IPS DF 6.9 (cell line): ENCODE measurements at regions not wholly inside any gene's neighbourhood (a gene's known extent, or its start where the extent isn't known, plus 50 kb on each side); places are given as distances from the start of the nearest gene placed in this dataset.

ENCODE experiments used
- DNase-seq: peaks from one replicate; pipeline ENCODE4 v3.0.0-alpha.2; 2013; ENCODE audit warnings: low read depth, low spot score
- H3K27ac ChIP-seq: one replicate; pipeline ENCODE4 v1.5.1; 2013; ENCODE audit warnings: low read length, control low read depth
- H3K27me3 ChIP-seq: 2 replicates; pipeline ENCODE4 v1.6.1; 2013; ENCODE audit warnings: mild to moderate bottlenecking, low read length; ENCODE audit not compliant: control insufficient read depth, insufficient read depth
- H3K36me3 ChIP-seq: 2 replicates; pipeline ENCODE4 v1.6.1; 2013; ENCODE audit warnings: low read length; ENCODE audit not compliant: control insufficient read depth, insufficient read depth
- H3K4me1 ChIP-seq: 2 replicates; pipeline ENCODE4 v1.6.1; 2013; ENCODE audit warnings: low read length; ENCODE audit not compliant: control insufficient read depth, insufficient read depth
- H3K4me3 ChIP-seq: 2 replicates; pipeline ENCODE4 v1.5.1; 2013; ENCODE audit warnings: mild to moderate bottlenecking, low read length
- H3K9me3 ChIP-seq: 2 replicates; pipeline ENCODE4 v1.6.1; 2013; ENCODE audit warnings: low read length, inconsistent platforms; ENCODE audit not compliant: control insufficient read depth, insufficient read depth
- WGBS: extraction: QIAGEN DNeasy Blood & Tissue Kit; methylation state at CpG from one replicate; pipeline ENCODE4 v1.1.7; 2013; ENCODE audit warnings: mixed read lengths, missing lambda C conversion rate; ENCODE audit not compliant: insufficient read length, insufficient coverage; 5-methylcytosine and 5-hydroxymethylcytosine counted together

DNA sequence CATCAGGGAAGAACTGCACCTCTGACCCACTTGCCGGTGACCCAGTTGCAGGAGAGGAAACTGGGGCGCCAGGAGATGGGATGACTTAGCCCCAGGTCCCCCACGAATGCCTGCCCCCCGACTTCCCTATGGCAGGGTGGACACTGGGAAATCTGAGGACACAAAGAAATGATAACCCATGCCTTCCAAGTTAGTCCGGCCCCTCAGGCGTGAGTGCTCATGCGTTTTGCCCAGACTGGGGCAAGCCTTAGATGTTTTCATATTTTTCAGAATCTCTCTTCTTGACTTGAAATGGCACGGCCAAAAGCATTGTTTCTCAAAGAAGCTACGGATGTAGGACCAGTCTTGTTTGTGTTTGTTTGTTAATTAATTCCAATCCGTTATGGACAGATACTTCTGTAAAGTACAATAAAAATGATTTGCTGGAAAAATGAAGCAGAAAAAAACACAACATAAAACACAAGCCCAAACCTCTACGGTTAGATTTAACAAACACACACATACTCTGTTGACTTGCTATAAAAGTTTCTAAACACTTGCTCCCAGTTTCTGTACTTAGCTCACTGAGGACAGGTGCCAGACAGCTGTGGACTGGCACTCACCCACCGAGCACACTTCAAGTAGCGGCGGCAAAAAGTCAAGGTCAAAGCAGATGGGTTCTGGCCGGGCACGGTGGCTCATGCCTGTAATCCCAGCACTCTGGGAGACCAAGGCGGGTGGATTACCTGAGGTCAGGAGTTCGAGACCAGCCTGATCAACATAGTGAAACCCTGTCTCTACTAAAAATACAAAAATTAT lies 341.5 kb downstream of the BCOR start:
- Histone ChIP-seq H3K4me1 (0 out of 2 replicates have a peak, but pooled peaks cover 2% of the 10 kb centered on the region), H3K4me3 (no peak overlapping the region), H3K36me3 (no peaks in the 10 kb centered on the region), H3K27me3 (no peaks in the 10 kb centered on the region), H3K9me3 (no peaks in the 10 kb centered on the region), H3K27ac (no peak overlapping the region)
- no CpG with 5 or more reads among the region's 18 CpGs for WGBS
- DNase-seq: no peak

DNA sequence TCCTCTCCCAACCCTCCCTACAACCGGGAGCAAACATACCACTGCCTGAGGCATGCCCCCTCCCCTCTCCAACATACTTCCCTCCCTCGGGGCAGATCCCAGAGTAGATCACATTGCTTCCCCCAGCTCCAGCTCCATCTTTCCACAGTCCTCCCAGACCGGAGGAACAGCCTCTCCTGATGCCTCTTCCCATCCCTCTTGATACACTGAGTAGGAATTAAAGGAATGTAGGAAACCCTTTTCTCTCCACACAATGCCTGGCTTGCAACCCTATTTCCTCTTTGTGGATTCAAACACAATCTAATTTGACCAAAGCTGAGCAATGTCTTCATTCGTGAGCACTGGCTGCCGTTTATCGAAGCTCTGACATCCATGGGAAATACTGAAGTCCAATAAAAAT lies 339.8 kb downstream of the BCOR start:
- Histone ChIP-seq H3K9me3 (no peaks in the 10 kb centered on the region), H3K27ac (no peak overlapping the region), H3K27me3 (no peaks in the 10 kb centered on the region), H3K36me3 (no peaks in the 10 kb centered on the region), H3K4me3 (no peak overlapping the region), H3K4me1 (0 out of 2 replicates have a peak, but pooled peaks cover 2% of the 10 kb centered on the region)
- WGBS: no CpG with 5 or more reads among the region's 6 CpGs
- no peak for DNase-seq

DNA sequence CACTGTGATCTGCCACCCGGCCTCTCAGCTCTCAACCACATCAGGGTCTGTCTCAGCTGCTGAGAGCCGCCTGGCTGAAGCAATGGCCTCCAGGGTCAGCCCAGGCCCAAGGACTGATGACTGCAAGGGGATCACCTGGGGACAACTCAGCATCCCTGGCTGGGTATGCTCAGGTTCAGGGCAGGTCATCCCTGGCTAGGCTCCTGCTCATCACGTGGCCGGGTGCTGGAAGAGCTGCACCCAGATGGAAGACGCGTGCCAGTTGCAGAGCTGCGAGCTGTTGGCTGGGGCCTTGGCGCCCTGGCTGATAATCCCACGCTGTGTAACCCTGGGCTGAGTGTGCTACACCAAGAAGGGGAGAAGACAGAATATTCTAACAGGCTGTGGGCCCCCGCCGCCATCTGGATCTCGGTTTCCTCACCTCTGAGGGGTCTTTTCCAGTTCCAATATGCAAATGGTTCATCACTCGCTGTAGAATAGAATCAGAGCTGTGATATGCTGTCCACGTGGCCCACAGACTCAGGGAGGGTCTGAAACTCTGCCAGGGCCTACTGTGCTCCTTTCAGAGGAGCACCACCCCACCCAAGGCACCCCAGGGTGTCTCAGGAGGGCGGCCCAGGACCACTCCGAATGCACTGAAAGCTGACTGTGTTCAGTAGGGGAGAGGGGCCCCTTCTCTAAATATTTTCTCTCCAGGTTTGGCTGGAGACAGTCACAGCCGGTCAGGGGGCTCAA lies 338.8 kb downstream of the BCOR start:
- Histone ChIP-seq H3K9me3 (no peaks in the 10 kb centered on the region), H3K4me3 (no peak overlapping the region), H3K36me3 (no peaks in the 10 kb centered on the region), H3K27ac (no peak overlapping the region), H3K27me3 (no peaks in the 10 kb centered on the region), H3K4me1 (0 out of 2 replicates have a peak, but pooled peaks cover 2% of the 10 kb centered on the region)
- WGBS: no CpG with 5 or more reads among the region's 17 CpGs
- DNase-seq: no peak

DNA sequence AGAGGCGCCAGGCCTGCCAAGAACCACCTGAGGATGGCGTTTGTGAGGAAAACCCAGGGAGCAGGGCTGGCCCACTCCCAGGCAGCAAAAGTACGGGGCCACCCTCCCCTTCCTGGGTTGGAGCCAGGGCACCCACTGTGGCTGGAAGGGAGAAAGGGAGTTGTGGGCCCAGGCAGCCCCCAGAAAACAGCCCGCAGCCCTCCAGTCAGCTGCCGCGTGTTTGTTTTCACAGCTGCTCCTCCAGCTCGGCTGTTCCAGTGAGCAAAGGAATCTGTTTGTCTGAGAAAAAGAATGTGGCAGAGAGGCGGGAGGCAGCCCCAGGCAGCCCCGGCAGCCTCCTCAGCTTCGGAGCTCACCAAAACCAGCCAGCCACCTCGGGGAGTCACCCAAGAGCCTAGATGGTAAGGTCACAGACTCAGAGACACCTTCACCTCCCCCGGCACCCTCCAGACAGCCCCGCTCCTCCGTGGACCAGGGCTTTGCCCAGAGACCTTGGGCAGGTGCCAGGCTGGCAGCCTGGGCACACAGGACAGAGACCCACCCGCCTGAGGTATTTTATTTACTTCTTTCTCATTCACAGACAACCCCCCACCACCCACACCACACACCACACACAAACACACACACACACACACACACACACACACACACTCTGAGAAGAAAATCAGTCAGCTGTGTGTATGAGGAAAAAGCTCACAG lies 338.1 kb downstream of the BCOR start:
- no CpG with 5 or more reads among the region's 15 CpGs for WGBS
- Histone ChIP-seq H3K4me1 (peaks cover 3% of the 10 kb centered on the region), H3K27ac (no peak overlapping the region)

DNA sequence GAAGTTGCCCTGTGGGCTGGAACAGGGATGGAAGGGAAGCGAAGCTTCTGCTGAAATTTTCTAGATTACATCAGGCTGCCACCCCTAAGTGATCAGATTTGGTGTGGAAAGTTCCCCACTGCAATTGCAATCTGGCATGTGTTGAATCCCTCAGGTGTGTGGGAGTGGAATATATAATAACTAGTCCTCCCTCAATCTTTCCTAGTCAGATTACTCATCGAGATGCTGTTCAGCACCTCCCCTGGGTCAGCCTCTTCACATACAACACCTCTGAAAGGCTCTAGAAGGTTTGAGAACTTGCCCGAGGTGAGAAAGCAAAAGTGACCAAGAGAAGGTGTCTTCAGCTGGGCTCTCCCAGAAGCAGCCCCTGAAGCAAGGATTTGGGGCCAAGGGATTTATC lies 336.8 kb downstream of the BCOR start:
- H3K4me3 ChIP-seq: no peak overlapping the region
- H3K27me3 ChIP-seq: no peaks in the 10 kb centered on the region
- no peak overlapping the region for H3K27ac ChIP-seq
- H3K9me3 ChIP-seq: no peaks in the 10 kb centered on the region
- WGBS: no CpG with 5 or more reads among the region's 3 CpGs
- DNase-seq: no peak
- no peaks in the 10 kb centered on the region for H3K36me3 ChIP-seq
- H3K4me1 ChIP-seq: peaks cover 3% of the 10 kb centered on the region

More for the DNA sequence above, 338.1 kb downstream of the BCOR start:
- no peak for DNase-seq
- H3K36me3 ChIP-seq: no peaks in the 10 kb centered on the region
- no peaks in the 10 kb centered on the region for H3K9me3 ChIP-seq
- H3K4me3 ChIP-seq: no peak overlapping the region
- no peaks in the 10 kb centered on the region for H3K27me3 ChIP-seq

DNA sequence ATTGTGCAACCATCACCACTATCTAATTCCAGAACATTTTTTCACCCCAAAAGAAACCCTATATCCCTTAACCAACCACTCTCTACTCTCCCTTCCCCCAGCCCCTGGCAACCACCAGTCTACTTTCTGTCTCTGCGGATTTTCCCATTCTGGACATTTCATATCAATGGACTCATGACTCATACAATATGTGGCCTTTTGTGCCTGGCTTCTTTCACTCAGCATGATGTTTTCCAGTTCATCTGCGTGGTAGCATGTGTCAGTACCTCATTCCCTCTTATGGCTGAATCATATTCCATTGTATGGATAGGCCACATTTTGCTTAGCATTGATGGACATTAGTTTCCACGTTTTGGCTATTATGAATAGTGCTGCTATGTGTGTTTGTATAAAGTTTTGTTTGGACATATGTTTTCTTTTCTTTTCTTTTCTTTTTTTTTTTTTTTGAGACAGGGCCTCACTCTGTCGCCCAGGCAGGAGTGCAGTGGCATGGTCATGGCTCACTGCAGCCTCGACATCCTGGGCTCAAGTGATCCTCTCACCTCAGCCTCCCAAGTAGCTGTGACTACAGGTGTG lies 335.4 kb downstream of the BCOR start:
- no peak for DNase-seq
- Histone ChIP-seq H3K9me3 (no peaks in the 10 kb centered on the region), H3K4me1 (peaks cover 3% of the 10 kb centered on the region), H3K27me3 (no peaks in the 10 kb centered on the region), H3K36me3 (no peaks in the 10 kb centered on the region), H3K4me3 (no peak overlapping the region), H3K27ac (no peak overlapping the region)
- WGBS: no CpG with 5 or more reads among the region's 5 CpGs

DNA sequence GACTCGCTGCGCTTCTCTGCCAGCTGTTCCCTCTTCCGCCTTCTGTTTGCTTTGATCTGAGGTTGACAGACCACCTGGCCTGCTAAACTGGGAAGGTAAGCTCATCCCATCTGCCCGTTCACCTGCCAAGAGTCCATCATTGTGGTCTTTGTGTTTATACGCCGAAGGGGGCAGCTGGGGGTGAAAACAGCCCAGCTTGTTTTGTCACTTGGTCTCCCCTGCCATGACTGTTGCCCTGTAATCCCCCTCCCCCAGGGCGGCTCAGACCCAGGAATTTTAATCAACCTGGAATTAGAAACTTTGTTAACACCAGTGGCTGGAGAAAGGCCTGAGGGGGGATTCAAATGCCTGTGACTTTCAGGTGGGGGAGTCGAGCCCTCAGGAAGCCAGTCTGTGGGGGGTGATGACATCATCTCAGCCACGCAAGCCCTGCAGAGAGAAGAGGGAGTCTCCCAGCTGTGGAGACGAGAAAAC lies 333.3 kb downstream of the BCOR start:
- Histone ChIP-seq H3K36me3 (no peaks in the 10 kb centered on the region), H3K27me3 (no peaks in the 10 kb centered on the region), H3K4me1 (peaks cover 3% of the 10 kb centered on the region), H3K27ac (no peak overlapping the region), H3K4me3 (no peak overlapping the region), H3K9me3 (no peaks in the 10 kb centered on the region)
- WGBS: no CpG with 5 or more reads among the region's 10 CpGs
- DNase-seq: no peak

DNA sequence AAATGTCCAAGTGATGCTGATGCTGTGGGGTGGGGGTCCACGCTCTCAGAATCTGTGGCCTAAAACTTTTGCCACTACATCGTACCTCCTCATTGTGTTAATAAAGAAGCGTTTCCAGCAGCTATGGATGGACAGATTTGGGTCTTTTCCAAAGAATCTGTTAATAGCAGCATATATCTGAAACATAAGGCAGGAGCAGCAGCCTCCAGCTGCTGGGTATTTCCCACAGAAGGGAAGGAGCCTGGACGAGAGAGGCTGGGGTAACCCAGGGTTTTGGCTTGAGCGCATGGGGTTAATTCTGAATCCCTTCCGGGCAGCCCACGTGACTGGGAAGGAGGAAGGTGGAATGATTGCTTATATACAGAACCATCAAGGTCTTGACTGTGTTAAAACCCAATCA lies 332.4 kb downstream of the BCOR start:
- no peak overlapping the region for H3K4me3 ChIP-seq
- no CpG with 5 or more reads among the region's 7 CpGs for WGBS
- H3K9me3 ChIP-seq: no peaks in the 10 kb centered on the region
- no peak for DNase-seq
- no peaks in the 10 kb centered on the region for H3K27me3 ChIP-seq
- peaks cover 3% of the 10 kb centered on the region for H3K4me1 ChIP-seq
- no peaks in the 10 kb centered on the region for H3K36me3 ChIP-seq
- H3K27ac ChIP-seq: no peak overlapping the region

DNA sequence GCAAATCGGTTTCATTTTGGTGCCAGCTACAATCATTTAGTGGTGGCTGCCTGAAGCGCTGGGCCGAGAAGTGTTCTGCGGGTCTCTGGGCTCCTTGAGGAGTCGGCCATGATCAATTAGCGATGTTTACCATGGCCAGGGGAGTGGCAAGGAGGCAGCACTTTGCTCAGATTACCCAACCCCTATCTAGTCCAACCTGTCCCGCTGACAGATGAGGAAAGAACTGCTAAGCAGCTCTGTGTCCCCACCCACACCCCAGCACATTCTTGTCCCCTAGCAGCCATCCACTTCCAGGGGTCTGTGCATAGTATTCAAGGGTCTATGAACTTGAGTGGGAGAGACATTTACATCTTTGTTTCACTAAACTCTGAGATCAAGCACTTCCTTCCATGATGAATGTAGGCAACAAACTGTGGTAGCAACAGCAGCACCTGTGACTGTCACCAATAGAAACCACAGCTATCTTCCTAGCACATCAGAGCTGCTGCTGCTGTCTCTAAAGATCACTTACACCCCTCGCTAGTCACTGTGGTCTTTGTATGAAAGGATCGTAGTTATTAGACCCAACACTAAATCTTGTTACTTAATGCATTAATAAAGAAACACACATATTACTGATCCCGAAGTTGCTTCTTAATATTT lies 331.6 kb downstream of the BCOR start:
- H3K36me3 ChIP-seq: no peaks in the 10 kb centered on the region
- H3K9me3 ChIP-seq: no peaks in the 10 kb centered on the region
- no peaks in the 10 kb centered on the region for H3K27me3 ChIP-seq
- peaks cover 3% of the 10 kb centered on the region for H3K4me1 ChIP-seq
- no peak overlapping the region for H3K27ac ChIP-seq
- H3K4me3 ChIP-seq: no peak overlapping the region
- DNase-seq: no peak
- WGBS: no CpG with 5 or more reads among the region's 10 CpGs

DNA sequence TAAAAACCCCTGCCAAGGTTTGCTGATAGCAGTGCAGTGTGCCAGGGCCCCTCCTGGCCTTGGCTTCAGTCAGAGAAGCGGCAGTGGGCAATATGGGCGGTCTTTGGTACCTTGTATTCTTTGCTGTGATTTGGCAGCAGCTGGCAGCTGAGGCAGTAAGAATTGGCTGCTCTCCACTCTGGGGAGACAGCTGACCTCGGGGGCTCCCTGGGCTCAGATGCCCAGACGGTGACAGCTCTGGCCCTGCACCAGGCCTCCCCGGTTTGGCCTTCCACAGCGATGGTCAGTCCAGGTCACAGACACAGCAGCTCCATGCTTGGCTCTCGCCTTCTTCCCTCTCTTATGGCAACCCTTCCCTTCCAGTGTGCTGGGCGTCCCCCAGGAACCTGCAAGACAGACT lies 330.9 kb downstream of the BCOR start:
- no peak overlapping the region for H3K27ac ChIP-seq
- H3K4me3 ChIP-seq: no peak overlapping the region
- no peak for DNase-seq
- no peaks in the 10 kb centered on the region for H3K36me3 ChIP-seq
- H3K4me1 ChIP-seq: peaks cover 3% of the 10 kb centered on the region
- H3K9me3 ChIP-seq: no peaks in the 10 kb centered on the region
- H3K27me3 ChIP-seq: no peaks in the 10 kb centered on the region
- WGBS: no CpG with 5 or more reads among the region's 8 CpGs
